ENCODE measurements at regions not wholly inside any gene's neighbourhood (a gene's known extent, or its start where the extent isn't known, plus 50 kb on each side); places are given as distances from the start of the nearest gene placed in this dataset.

GRCh38 chr5:118279540-118280294 lies 708.6 kb downstream of the DTWD2 start:
- Histone ChIP-seq H3K9ac (ENCODE audit: control insufficient read depth, insufficient read depth, low read length) (no peak overlapping the region), H3K4me2 (ENCODE audit: control insufficient read depth, insufficient read depth) (no peak overlapping the region), H3K36me3 (ENCODE audit: control insufficient read depth in 2 of 2, insufficient read depth in 2 of 2, low read length in 1 of 2) (no peaks in the 10 kb centered on the region), H3K27me3 (replicated peaks in 1 of 2; ENCODE audit: control insufficient read depth in 2 of 2, insufficient read depth in 2 of 2, low read length in 1 of 2) (no peaks in the 10 kb centered on the region), H3K79me2 (ENCODE audit: control insufficient read depth, insufficient read depth, low read length) (no peaks in the 10 kb centered on the region), H3K4me3 (no peak overlapping the region), H2AFZ (ENCODE audit: control insufficient read depth, low read depth, low read length) (no peak overlapping the region), H4K20me1 (ENCODE audit: control insufficient read depth, insufficient read depth) (no peaks in the 10 kb centered on the region), H3K9me3 (replicated peaks; ENCODE audit: control insufficient read depth, insufficient read depth, low read length) (no peaks in the 10 kb centered on the region), H3K27ac (ENCODE audit: control insufficient read depth, insufficient read depth) (no peak overlapping the region), H3K4me1 (ENCODE audit: control insufficient read depth, insufficient read depth, low read length) (no peaks in the 10 kb centered on the region)
- BruUV-seq (replicated peaks): no TSS peak
- RAD21 ChIA-PET (ENCODE audit: unreplicated experiment): no interaction called here
- POLR2A ChIA-PET: no interaction called here
- in situ Hi-C loops (cut with MboI): no loop called here
- intact Hi-C loops (cut with micrococcal nuclease; ENCODE audit: unreplicated experiment): no loop called here
- WGBS (ENCODE audit: insufficient coverage, insufficient replicate concordance, low lambda C conversion rate, missing lambda C conversion rate): 38% methylated on average over 6 of the region's 6 CpGs
- SMC1A ChIA-PET (ENCODE audit: uncharacterized antibody, unreplicated experiment): interaction anchor here (0.7 to 0.8 kb wide), 2 partner anchors 105 to 133 kb away, joined by 3 read pairs; no protein-coding TSS in a partner anchor
- TF ChIP-seq IKZF2 (IDR thresholded peaks at IDR 0.05) (no peak), MEF2B (IDR thresholded peaks at IDR 0.05; ENCODE audit: partially characterized antibody, poor library complexity, severe bottlenecking) (no peak), SIX5 (IDR thresholded peaks at IDR 0.05; ENCODE audit: low read depth, low read length, severe bottlenecking) (no peak), IRF3 (IDR thresholded peaks at IDR 0.05) (no peak), EZH2 (IDR thresholded peaks at IDR 0.05; ENCODE audit: borderline replicate concordance, control insufficient read depth, low read depth, low read length) (no peak), ATF3 (IDR thresholded peaks at IDR 0.05; ENCODE audit: borderline replicate concordance, extremely low read depth, low read depth, low read length) (no peak), TAF1 (IDR thresholded peaks at IDR 0.05; ENCODE audit: borderline replicate concordance, low read depth, low read length) (no peak), ZNF274 (IDR thresholded peaks at IDR 0.05; ENCODE audit: insufficient read depth, insufficient read length) (no peak), RAD51 (IDR thresholded peaks at IDR 0.05) (no peak), USF1 (IDR thresholded peaks at IDR 0.05; ENCODE audit: borderline replicate concordance, extremely low read length, insufficient read depth, low read depth, low read length) (no peak), NFXL1 (IDR thresholded peaks at IDR 0.05; ENCODE audit: borderline replicate concordance) (no peak), KDM1A (IDR thresholded peaks at IDR 0.05; ENCODE audit: borderline replicate concordance) (no peak), CTCF (IDR thresholded peaks at IDR 0.05 in 2 of 3, conservative IDR thresholded peaks at IDR 0.05 in 1 of 3; ENCODE audit: control insufficient read depth in 2 of 3, extremely low read depth in 1 of 3, insufficient read depth in 1 of 3, low read depth in 3 of 3, low read length in 3 of 3) (no peak), CEBPB (IDR thresholded peaks at IDR 0.05; ENCODE audit: borderline replicate concordance in 1 of 2, low read depth in 2 of 2, low read length in 2 of 2) (no peak)
- no peak for FAIRE-seq
- no peak for DNase-seq (ENCODE audit: low read depth, low spot score)
- no peak for ATAC-seq
- CTCF ChIA-PET: interaction anchor here (0.6 kb wide), 1 partner anchor 10 kb away, joined by 6 read pairs; no protein-coding TSS in a partner anchor

Data from GM12878 (cell line).